Skeletal muscle tissue (tissue), 3 donors: ENCODE measurements at regions not wholly inside any gene's neighbourhood (a gene's known extent, or its start where the extent isn't known, plus 50 kb on each side); places are given as distances from the start of the nearest gene placed in this dataset.

Source experiments
- H3K27ac ChIP-seq: one replicate; pipeline ENCODE4 v1.7.0; 2013; ENCODE audit warnings: mild to moderate bottlenecking, low read depth, low read length, inconsistent platforms
- H3K27me3 ChIP-seq, 3 donors: one replicate each; pipeline ENCODE4 v1.7.0; 2013; ENCODE audit warnings: low read length in 3 of 3; ENCODE audit not compliant: control insufficient read depth in 3 of 3, insufficient read depth in 3 of 3
- H3K36me3 ChIP-seq, 3 donors: one replicate each; pipeline ENCODE4 v1.7.0; 2013; ENCODE audit warnings: low read length in 3 of 3; ENCODE audit not compliant: control insufficient read depth in 3 of 3, insufficient read depth in 3 of 3
- H3K4me1 ChIP-seq, 3 donors: one replicate each; pipeline ENCODE4 v1.7.0; 2013; ENCODE audit warnings: low read length in 3 of 3, mild to moderate bottlenecking in 3 of 3; ENCODE audit not compliant: control insufficient read depth in 3 of 3, insufficient read depth in 3 of 3
- H3K4me3 ChIP-seq, 3 donors: one replicate each; pipeline ENCODE4 v1.7.0; 2013; ENCODE audit warnings: low read length in 3 of 3
- H3K9ac ChIP-seq, 3 donors: one replicate each; pipeline ENCODE4 v1.7.0; 2013; ENCODE audit warnings: low read length in 3 of 3, mild to moderate bottlenecking in 3 of 3, moderate library complexity in 2 of 3, low read depth in 1 of 3
- H3K9me3 ChIP-seq, 3 donors: one replicate each; pipeline ENCODE4 v1.7.0; 2013; ENCODE audit warnings: low read length in 3 of 3; ENCODE audit not compliant: control insufficient read depth in 3 of 3
- donor health status: Osteomylitis.

DNA sequence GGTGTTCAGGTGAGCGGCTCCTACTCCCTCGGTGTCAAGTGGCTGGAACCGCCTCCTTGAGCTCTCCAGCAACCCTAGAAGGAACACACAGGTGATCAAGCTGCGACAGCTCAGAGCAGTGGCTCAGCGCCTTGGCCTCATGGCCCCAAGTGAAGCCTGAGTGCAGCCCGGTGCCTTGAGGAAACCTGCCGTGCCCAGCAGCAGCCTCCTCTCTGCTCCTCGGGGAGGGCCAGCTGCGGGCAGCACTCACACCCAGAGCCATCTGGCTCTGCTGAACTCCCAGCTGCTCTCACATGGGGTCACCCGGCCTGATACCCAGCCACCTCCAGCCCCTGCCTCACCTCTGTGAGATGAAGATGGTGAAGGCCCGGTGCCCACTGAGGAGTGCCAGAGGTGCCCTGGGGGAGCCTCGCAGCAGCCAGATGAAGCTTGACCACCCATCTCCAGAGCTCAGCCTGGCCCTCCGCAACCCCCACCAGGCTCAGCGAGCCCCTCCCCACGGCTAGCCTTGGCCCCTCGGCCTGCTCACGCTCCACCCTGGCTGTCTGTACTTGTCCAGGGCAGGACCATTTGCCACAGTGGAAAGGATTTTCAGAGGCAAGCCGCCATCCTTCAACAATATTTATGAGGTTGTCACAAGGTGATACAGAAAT lies 70.6 kb upstream of the RAB6C start:
- no peaks in the 10 kb centered on the region for H3K36me3 ChIP-seq
- H3K27ac ChIP-seq, result no peak overlapping the region
- peaks cover 0 to 4% (median 0%) of the 10 kb centered on the region in 3 donors for H3K27me3 ChIP-seq
- no peaks in the 10 kb centered on the region for H3K4me1 ChIP-seq
- H3K9ac ChIP-seq, result no peak overlapping the region
- no peaks in the 10 kb centered on the region for H3K9me3 ChIP-seq
- H3K4me3 ChIP-seq, result no peak overlapping the region

DNA sequence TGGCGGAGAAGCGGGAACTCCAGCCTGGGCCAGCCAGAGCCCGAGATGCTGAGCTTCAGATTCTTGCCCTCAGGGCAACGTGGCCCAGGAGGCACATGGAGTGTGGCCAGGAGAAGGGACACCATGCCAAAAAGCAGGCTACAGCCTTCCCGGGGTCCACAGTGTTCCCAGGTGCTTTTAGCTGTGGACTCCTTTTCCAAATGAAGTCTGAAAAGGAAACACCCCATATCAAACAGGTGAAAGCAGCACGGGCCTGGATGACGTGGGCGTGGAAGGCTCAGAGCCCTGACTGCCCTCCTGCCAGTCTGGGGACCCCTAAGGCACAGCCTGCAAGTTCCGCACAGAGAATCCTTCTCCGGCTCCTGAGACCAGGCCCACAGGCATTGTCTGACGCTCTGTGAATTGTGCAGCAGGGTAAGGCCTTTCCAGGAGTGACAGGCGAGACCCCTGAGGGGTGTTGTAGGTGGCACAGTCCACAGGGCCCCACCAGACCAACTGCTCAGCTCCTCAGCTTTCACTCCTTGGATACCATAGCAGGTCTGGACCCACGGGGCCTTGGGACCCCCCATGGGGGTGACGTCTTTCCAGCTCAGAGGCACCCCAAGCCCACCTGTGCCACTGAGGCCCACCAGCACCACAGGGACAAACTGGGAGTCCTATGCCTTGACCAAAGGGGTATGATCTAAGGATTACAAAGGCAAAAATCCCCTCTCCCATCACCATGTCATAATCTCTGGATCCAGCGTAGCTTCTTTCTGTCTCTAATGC lies 69.6 kb upstream of the RAB6C start:
- H3K27me3 ChIP-seq, result peaks cover 0 to 4% (median 0%) of the 10 kb centered on the region in 3 donors
- H3K36me3 ChIP-seq, result no peaks in the 10 kb centered on the region
- no peaks in the 10 kb centered on the region for H3K9me3 ChIP-seq
- H3K4me1 ChIP-seq, result peaks cover 0 to 4% (median 3%) of the 10 kb centered on the region in 3 donors
- H3K9ac ChIP-seq, result no peak overlapping the region
- H3K27ac ChIP-seq, result no peak overlapping the region
- no peak overlapping the region for H3K4me3 ChIP-seq

DNA sequence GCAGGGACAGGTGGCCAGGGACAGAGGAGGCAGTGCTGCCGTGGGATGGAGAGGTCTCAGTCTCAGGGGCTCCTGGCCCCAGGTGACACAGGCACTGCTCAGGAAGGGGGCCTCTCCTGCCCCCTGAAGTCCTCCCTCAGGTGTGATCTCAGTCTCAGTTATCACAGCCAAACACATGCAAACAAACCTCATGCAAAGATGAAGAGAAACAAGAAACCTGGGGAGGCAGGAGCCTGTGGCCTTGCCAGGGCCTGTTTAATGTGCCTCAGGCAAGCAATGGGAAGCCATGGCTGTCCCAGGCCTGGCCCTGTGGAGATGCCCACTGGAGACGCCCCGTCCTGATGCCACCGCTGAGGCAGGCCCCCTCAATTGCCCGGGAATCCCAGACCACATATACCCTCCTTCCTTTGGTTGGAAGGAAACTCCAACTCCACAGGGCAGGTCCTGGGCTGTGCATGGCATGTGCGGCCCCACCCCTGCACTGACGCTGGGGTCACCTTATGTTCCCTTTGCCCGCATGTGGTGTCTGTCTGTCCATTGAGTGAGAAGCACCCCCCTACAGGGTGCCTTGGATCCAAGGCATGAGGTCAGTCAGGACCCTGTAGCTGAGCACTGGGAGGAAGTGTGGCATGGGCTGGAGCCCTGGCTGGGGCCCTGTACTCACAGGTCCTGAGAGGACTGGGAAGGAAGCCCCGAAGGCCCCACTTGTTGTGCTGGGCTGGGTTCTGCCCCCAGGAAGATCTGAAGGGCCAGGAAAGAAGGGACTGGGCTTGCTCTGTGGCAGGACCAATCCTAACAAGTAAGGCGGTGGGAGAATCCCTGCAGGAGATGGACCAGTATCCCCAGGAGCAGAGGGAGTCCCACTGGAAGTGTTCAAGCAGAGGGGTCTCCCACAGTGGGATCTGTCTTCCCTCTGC lies 68.8 kb upstream of the RAB6C start:
- H3K36me3 ChIP-seq, result no peaks in the 10 kb centered on the region
- no peaks in the 10 kb centered on the region for H3K9me3 ChIP-seq
- H3K27ac ChIP-seq, result no peak overlapping the region
- H3K4me1 ChIP-seq, result peaks cover 0 to 8% (median 3%) of the 10 kb centered on the region in 3 donors
- H3K9ac ChIP-seq, result no peak overlapping the region
- H3K4me3 ChIP-seq, result no peak overlapping the region
- peaks cover 0 to 4% (median 3%) of the 10 kb centered on the region in 3 donors for H3K27me3 ChIP-seq

DNA sequence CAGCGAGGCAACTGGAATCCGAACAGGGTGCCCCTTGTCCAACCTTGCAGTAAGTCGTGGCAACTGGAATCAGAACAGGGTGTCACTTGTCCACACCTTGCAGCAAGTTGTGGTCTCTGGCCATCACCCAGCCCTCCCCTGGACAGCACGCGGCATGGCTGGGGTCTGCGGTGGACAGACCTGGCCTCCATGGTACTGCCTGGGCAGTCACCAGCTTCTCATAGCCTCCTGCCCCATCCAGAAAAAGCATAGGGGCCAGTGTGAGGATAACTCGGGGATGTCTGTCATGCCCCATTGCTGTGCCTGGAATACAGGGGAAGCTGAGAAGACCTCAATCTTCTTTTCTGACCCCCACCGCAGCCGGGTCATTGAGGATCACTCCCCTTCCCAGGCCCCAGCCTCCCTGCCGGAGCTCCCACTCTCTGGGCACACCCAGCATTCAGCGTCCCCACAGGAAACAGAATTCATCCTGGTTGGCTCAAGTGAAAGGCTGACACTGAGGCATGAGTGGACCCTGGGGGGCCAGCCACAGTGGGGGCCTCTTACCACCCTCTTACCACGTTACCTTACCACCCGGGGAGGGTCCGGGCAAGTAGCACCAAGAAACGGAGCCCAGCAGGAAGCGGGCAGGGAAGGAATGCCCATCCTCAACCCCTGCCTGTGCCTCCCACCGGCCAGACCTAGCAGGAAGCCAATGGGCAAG lies 68.0 kb upstream of the RAB6C start:
- H3K9me3 ChIP-seq, result no peaks in the 10 kb centered on the region

DNA sequence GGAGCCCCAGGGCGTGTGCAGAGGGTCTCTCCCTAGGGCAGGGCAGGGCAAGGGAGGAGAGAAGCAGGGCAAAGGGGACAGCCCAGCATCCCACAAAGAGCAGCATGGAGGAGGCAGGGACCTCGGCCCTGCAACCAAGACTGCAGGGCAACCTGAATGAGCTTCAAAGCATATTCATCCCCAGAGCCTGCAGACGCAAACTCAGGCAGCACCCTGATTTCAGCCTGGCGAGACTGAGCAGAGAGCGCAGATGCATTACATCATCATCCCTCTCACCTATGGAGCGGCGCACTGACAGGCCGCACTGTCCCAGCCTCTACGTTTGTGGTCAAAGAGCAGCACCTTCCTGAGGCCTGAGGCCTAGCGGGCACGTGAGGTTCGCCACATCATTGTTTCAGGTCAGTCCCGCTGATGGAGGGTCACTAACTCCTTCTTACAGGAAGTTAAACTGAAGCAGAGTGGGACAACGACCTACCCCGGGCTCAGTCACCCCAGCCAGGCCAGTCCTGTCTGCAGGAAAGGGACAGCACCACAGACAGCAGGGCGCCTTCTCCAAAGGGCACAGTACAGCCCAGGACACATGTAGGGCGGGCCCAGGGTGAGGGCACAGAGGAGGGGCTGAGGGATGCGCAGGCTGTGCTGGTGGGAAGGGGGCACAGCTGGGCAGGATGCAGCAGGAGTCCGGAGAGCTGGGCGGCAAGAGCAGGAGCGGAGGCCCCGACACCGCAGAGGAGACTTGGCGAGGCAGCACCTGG lies 67.2 kb upstream of the RAB6C start:
- Histone ChIP-seq H3K4me1 (peaks cover 0 to 8% (median 3%) of the 10 kb centered on the region in 3 donors), H3K9ac (no peak overlapping the region), H3K9me3 (no peaks in the 10 kb centered on the region), H3K4me3 (no peak overlapping the region), H3K27ac (no peak overlapping the region), H3K27me3 (peaks cover 0 to 3% (median 3%) of the 10 kb centered on the region in 3 donors), H3K36me3 (no peaks in the 10 kb centered on the region)

More for the DNA sequence above, 68.0 kb upstream of the RAB6C start:
- peaks cover 0 to 8% (median 3%) of the 10 kb centered on the region in 3 donors for H3K4me1 ChIP-seq
- no peak overlapping the region for H3K4me3 ChIP-seq
- H3K36me3 ChIP-seq, result no peaks in the 10 kb centered on the region
- H3K27ac ChIP-seq, result no peak overlapping the region
- H3K27me3 ChIP-seq, result peaks cover 0 to 4% (median 3%) of the 10 kb centered on the region in 3 donors
- H3K9ac ChIP-seq, result no peak overlapping the region

DNA sequence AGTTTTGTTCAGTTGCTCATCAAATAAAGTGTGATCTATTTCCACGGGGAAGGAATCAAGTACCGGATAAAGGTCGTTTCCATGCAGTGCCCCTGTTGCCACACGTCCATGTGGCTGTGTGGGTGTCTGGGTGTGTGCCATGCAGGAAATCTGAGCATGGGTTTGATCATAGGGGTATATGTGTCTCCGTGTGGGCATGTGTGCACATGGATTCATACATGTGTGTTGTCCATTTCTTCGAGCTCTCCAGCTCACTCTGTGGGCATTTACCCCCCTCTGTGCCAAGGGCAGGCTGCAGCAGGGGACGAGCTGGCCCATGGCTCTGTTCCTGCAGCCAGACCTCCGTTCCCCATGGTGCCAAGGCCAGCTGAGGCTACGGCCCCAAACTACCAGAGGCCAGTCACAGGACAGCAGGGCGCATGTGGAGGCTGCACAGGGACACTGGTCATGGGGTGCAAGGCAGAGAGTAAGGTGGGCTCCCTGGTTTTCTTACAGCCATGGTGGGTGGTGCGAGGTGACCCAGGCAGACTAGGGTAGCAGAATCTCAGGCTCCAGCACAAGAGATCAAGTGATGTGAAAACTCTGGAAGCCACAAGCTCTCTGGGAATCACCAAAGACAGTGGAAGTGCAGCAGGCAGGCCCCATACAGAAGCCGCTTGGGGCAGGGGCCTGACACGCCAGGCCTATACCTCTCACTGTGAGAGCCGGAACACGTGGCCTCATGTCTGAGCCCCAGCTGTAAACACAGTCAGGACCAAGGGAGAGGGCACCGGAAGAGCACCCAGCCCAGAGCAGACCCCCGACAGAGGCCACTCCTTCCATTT lies 66.4 kb upstream of the RAB6C start:
- H3K9me3 ChIP-seq, result peaks cover 0 to 4% (median 3%) of the 10 kb centered on the region in 3 donors
- H3K4me3 ChIP-seq, result no peak overlapping the region
- no peak overlapping the region for H3K9ac ChIP-seq
- H3K27me3 ChIP-seq, result peaks cover 0 to 3% (median 0%) of the 10 kb centered on the region in 3 donors
- no peaks in the 10 kb centered on the region for H3K36me3 ChIP-seq
- H3K4me1 ChIP-seq, result peaks cover 0 to 8% (median 3%) of the 10 kb centered on the region in 3 donors
- H3K27ac ChIP-seq, result no peak overlapping the region

DNA sequence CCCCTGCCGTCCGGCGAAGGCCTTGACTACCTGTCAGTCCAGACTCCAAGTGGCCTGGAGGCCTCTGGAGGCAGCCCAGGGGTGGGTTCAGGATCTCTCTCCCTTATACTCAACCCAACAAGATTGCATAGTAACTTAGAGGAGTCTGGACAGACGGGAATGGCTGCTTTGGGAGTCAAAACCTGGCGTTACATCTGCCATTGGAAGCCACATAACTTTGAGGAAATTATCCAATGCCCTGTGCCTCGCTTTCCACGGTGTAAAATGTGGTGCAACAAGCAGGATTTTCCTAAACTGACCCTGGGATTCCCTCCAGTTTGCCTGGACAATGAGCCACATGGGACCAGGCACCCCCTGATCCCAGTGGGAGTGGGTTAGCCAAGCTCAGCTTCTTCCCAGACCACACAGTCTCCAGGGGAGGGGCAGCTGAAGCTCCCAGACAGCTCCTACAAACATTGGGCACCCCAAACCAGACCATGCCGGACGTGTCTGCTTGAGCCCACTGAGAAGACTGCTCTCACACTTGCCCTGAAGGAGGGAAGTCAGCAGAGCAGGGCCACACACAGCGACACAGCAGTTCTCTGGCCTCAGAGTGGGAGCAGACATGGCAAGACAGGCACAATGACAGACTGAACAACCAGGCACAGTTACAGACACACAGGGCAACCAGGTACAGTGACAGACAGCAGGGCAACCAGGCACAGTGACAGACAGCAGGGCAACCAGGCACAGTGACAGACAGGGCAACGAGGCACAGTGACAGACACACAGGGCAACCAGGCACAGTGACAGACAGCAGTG lies 65.6 kb upstream of the RAB6C start:
- Histone ChIP-seq H3K27me3 (peaks cover 0 to 3% (median 0%) of the 10 kb centered on the region in 3 donors), H3K36me3 (no peaks in the 10 kb centered on the region), H3K27ac (no peak overlapping the region), H3K4me1 (peaks cover 0 to 8% (median 3%) of the 10 kb centered on the region in 3 donors), H3K4me3 (peak overlapping the region in 2 of 3 donors; percentile 22 to 30), H3K9me3 (peaks cover 0 to 4% (median 3%) of the 10 kb centered on the region in 3 donors), H3K9ac (peak overlapping the region in 1 of 3 donors; percentile 4)
